BLaER1 treated with 17β-estradiol and CSF1 and Interleukin-3, amounts not matched to agents 10 nM and 100 nM (cell line): ENCODE measurements at regions not wholly inside any gene's neighbourhood (a gene's known extent, or its start where the extent isn't known, plus 50 kb on each side); places are given as distances from the start of the nearest gene placed in this dataset.
"Not testable (repeated sequence)": the region's sequence is repeated elsewhere in the genome, so short reads cannot be mapped to it uniquely, and the experiment has no call there.

Experiments used
- H3K27ac ChIP-seq, 11 experiments: shearing (Covaris generic); formaldehyde crosslinking; 2 replicates each; pipeline ENCODE4 v1.8.1; 2022
- H3K27me3 ChIP-seq, 11 experiments: shearing (Covaris generic); formaldehyde crosslinking; 2 replicates each; pipeline ENCODE4 v1.8.1; 2022
- H3K36me3 ChIP-seq, 11 experiments: shearing (Covaris generic); formaldehyde crosslinking; 2 replicates each; pipeline ENCODE4 v1.8.1; 2022
- H3K4me1 ChIP-seq, 10 experiments: shearing (Covaris generic); formaldehyde crosslinking; 2 replicates each; pipeline ENCODE4 v1.8.1; 2022
- H3K4me2 ChIP-seq, 11 experiments: shearing (Covaris generic); formaldehyde crosslinking; 2 replicates each; pipeline ENCODE4 v1.8.1; 2022
- H3K4me3 ChIP-seq, 10 experiments: shearing (Covaris generic); formaldehyde crosslinking; 2 replicates each; pipeline ENCODE4 v1.8.1; 2022
- H3K9ac ChIP-seq, 11 experiments: shearing (Covaris generic); formaldehyde crosslinking; 2 replicates each; pipeline ENCODE4 v1.8.1; 2022
- H3K9me3 ChIP-seq, 11 experiments: shearing (Covaris generic); formaldehyde crosslinking; replicated peaks in 1 of 11; 2 replicates each; pipeline ENCODE4 v1.8.1; 2022
- H4K20me1 ChIP-seq, 11 experiments: shearing (Covaris generic); formaldehyde crosslinking; 2 replicates each; pipeline ENCODE4 v1.8.1; 2022
- Cebpa-rat ChIP-seq, 11 experiments: shearing (Covaris generic); IDR thresholded peaks; 2 replicates each; pipeline ENCODE4 v1.8.1; 2022

DNA sequence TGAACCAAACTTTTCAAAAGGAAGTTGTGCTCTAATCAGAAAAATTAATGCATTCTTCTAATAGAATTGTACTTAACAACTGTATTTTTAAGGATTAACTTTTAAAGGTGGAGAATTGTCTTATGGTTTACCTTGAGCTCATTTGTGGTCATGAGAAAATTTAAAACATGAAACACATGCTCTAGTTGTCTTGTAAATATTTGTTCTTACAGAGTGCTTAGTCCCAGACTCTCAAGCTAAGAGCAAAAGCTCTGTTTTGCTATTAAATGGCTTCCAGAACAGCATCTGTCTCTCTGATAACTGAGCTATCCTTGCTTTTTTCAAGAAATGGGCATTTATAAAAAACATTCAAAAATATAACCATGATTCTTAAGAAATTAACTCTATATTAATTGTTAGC, 512.2 kb upstream of the SYNCRIP start:
- Histone ChIP-seq H3K9me3 (no peaks in the 10 kb centered on the region), H3K9ac (no peak overlapping the region), H3K4me2 (no peak overlapping the region), H3K27ac (no peak overlapping the region), H3K4me3 (no peak overlapping the region), H3K27me3 (no peaks in the 10 kb centered on the region), H3K36me3 (no peaks in the 10 kb centered on the region), H4K20me1 (no peaks in the 10 kb centered on the region), H3K4me1 (no peaks in the 10 kb centered on the region)
- no peak for TF ChIP-seq Cebpa-rat (IDR thresholded peaks at IDR 0.05)

DNA sequence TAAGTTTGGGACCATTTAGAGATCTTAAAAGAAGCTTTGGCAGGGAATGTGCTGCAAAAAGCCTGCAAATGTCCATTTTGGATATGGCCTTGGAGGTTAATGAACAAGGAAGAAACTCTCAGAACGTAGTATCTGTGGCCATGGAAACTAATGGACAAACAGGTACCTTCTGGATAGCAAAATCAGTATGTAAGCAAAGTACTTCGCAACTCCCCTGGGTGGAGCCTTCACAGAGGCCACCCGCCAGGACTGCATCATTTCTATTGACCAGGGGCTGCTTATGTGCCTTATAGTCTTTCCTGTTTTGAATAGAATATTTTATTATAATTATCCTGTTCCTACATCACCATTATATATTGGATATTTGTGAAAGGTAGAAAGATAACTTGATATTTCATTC, 510.8 kb upstream of the SYNCRIP start:
- H3K27ac ChIP-seq = no peak overlapping the region

DNA sequence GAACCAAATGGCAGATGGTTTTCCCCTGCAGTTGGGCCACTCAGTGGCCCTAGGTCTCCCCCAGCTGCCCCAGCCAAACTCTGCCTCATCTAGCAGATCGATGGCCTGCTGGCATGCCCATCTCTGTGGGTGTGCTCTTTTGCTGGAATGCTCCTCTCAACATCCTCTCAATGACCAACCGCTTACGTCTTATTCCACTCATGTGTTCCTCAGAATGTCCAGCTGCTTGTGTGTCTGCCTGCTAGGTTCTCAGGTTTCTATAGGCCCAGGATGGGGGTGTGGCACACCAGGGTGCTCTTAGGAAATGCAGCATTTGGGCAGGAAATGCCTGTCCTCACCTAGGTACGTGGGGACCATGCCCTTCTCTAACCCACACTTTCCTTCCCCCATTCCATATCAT, 509.9 kb upstream of the SYNCRIP start:
- no peak for TF ChIP-seq Cebpa-rat (IDR thresholded peaks at IDR 0.05)
- H4K20me1 ChIP-seq = no peaks in the 10 kb centered on the region
- H3K9me3 ChIP-seq = no peaks in the 10 kb centered on the region
- H3K27ac ChIP-seq = no peak overlapping the region
- no peak overlapping the region for H3K4me2 ChIP-seq
- no peaks in the 10 kb centered on the region for H3K36me3 ChIP-seq
- no peaks in the 10 kb centered on the region for H3K27me3 ChIP-seq
- H3K4me3 ChIP-seq = no peak overlapping the region
- no peak overlapping the region for H3K9ac ChIP-seq
- no peaks in the 10 kb centered on the region for H3K4me1 ChIP-seq

More for the DNA sequence above, 510.8 kb upstream of the SYNCRIP start:
- no peak overlapping the region for H3K9ac ChIP-seq
- no peaks in the 10 kb centered on the region for H3K9me3 ChIP-seq
- no peak overlapping the region for H3K4me2 ChIP-seq
- H3K36me3 ChIP-seq = no peaks in the 10 kb centered on the region
- TF ChIP-seq Cebpa-rat (IDR thresholded peaks at IDR 0.05) = no peak
- no peak overlapping the region for H3K4me3 ChIP-seq
- H3K4me1 ChIP-seq = no peaks in the 10 kb centered on the region
- no peaks in the 10 kb centered on the region for H4K20me1 ChIP-seq
- H3K27me3 ChIP-seq = no peaks in the 10 kb centered on the region

DNA sequence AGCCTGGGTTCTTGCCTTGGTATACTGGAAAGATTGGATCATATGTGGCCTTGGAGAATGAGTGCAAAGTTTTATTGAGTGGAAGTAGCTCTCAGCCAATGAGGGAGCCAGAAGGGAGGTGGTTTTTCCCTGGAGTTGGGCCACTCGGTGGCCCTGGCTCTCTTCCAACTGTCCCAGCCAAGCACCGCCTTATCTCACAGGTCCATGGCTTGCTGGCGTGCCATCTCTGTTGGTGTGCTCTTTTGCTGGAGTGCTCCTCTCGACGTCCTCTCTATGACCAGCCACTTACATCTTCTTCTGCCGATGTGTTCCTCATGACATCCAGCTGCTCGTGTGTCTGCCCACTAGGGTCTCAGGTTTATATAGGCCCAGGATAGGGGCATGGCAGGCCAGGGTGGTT, 505.9 kb upstream of the SYNCRIP start:
- no peaks in the 10 kb centered on the region for H4K20me1 ChIP-seq
- no peak overlapping the region for H3K4me2 ChIP-seq
- no peaks in the 10 kb centered on the region for H3K36me3 ChIP-seq

DNA sequence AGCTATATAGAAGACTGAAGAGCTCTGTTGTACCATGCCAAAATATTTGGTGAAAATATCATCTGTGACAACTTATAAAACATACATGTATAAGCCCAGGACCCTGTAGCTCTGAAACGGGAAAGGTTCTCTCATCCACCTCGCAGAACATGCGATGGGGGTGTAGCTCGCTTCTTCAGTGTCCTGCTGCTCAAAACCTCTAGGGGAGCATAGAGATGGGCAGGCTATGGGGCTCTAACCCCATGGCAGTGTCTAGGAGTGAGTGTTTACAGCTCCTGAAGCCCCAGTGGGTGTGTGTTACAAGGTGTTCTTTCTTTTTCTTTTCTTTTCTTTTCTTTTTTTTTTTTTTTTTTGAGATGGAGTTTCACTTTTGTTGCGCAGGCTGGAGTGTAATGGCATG, 505.2 kb upstream of the SYNCRIP start:
- Histone ChIP-seq H4K20me1 (no peaks in the 10 kb centered on the region), H3K27ac (no peak overlapping the region), H3K9me3 (no peaks in the 10 kb centered on the region), H3K9ac (no peak overlapping the region), H3K27me3 (no peaks in the 10 kb centered on the region), H3K4me3 (no peak overlapping the region), H3K4me2 (no peak overlapping the region), H3K36me3 (no peaks in the 10 kb centered on the region), H3K4me1 (no peaks in the 10 kb centered on the region)
- no peak for TF ChIP-seq Cebpa-rat (IDR thresholded peaks at IDR 0.05)

More for the DNA sequence above, 505.9 kb upstream of the SYNCRIP start:
- Histone ChIP-seq H3K27me3 (no peaks in the 10 kb centered on the region), H3K9ac (no peak overlapping the region), H3K27ac (no peak overlapping the region), H3K9me3 (no peaks in the 10 kb centered on the region), H3K4me3 (no peak overlapping the region), H3K4me1 (no peaks in the 10 kb centered on the region)
- no peak for TF ChIP-seq Cebpa-rat (IDR thresholded peaks at IDR 0.05)

DNA sequence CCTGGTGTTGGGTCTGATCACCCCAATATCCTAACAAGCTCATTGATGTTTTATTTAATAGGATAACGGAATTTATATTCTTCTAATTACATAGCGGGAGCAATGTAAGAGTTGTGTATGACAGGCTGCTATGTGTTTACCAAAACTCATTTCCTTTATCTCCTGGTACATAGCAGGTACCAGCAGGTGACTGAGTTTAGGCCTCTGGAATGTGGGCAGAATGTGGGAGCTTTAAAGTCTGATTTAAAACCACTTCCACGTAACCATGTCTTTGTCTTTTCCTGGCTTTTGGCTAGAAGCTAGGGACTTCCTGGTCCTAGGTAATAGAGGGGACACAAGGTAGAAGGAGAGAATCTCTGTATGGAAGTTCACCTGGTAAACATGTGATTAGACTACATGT, 504.6 kb upstream of the SYNCRIP start:
- no peaks in the 10 kb centered on the region for H4K20me1 ChIP-seq
- no peak overlapping the region for H3K4me2 ChIP-seq
- H3K36me3 ChIP-seq = no peaks in the 10 kb centered on the region
- H3K27me3 ChIP-seq = no peaks in the 10 kb centered on the region
- TF ChIP-seq Cebpa-rat (IDR thresholded peaks at IDR 0.05) = no peak
- H3K27ac ChIP-seq = no peak overlapping the region
- no peak overlapping the region for H3K4me3 ChIP-seq
- no peak overlapping the region for H3K9ac ChIP-seq
- H3K4me1 ChIP-seq = no peaks in the 10 kb centered on the region
- H3K9me3 ChIP-seq = no peaks in the 10 kb centered on the region

DNA sequence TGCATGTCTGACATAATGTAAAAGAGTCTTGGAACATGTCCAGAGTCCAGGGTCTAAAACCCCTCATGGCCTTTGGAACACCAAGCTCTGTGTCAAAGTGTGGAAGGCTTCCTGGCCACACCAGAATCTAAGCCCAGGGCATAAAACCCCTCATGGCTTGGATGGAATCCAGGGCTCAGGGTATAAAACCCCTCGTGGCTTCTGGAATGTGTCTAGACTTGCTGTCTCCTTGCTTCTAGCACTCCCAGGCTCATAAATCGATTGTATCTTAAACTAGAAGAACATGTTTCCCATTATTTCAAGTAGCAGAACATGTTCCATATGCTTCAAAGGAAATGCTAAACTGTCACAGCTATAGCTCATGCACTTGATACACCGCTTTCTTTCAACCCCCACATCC, 504.1 kb upstream of the SYNCRIP start:
- H3K4me3 ChIP-seq = not testable (repeated sequence)

DNA sequence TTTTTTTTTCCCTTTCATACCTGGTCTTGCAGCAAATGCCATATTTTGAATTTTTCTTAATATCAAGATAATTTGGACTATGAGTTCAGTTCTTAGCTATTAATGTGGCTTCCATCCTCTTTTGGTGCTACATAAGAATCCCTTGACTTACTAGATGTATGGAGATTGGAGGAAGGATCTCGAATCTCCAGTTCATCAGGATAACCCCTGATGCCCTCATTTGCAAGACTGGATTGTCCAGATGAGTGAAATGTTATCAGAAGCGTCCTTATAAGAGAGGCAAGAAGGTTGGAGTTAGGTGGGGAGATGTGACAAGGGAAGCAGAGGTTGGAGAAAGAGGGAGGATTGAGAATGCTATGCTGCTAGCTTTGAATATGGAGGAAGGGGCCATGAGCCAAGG, 499.6 kb upstream of the SYNCRIP start:
- H3K9me3 ChIP-seq = no peaks in the 10 kb centered on the region
- no peaks in the 10 kb centered on the region for H3K27me3 ChIP-seq
- no peak overlapping the region for H3K4me2 ChIP-seq
- no peak for TF ChIP-seq Cebpa-rat (IDR thresholded peaks at IDR 0.05)
- no peaks in the 10 kb centered on the region for H3K36me3 ChIP-seq
- H3K4me1 ChIP-seq = no peaks in the 10 kb centered on the region
- H4K20me1 ChIP-seq = no peaks in the 10 kb centered on the region
- no peak overlapping the region for H3K9ac ChIP-seq
- H3K27ac ChIP-seq = no peak overlapping the region
- no peak overlapping the region for H3K4me3 ChIP-seq

More for the DNA sequence above, 504.1 kb upstream of the SYNCRIP start:
- H3K27me3 ChIP-seq, H3K4me2 ChIP-seq, H3K9me3 ChIP-seq, H3K4me1 ChIP-seq, H4K20me1 ChIP-seq, H3K36me3 ChIP-seq, H3K27ac ChIP-seq, H3K9ac ChIP-seq: not testable (repeated sequence)

DNA sequence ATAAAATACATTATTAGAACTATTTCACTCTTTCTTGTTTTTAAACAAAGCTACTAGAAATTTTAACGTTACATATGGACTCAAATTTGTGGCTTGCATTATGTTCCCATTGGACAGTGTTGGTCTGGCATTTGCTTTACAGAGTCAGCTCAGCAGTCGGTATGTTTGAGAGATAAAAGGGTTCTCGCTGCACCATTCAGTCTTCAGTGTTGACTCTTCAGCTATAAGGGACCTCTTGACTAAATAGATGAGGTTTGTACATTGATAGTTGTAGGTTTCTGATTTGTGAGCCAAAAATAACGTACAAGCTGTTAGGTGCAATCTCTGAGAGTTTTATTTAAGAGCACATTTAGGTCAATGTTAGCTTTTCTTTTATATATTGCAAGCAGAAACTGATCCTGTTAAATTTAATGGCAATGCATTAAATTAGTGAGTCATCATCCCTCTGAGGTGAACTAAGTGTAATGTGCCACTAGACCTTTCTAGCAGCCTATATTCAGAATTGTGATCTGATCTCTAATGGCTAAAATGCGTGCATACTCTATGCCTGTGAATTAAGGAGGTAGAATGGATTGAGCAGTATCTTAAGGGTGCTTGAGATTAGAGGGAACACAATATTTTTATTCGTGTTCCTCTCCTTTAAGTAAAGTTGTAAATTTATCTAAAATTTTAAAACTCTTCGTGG, 485.6 kb upstream of the SYNCRIP start:
- no peak overlapping the region for H3K4me3 ChIP-seq
- no peak overlapping the region for H3K27ac ChIP-seq
- H3K4me2 ChIP-seq = no peak overlapping the region
- H3K36me3 ChIP-seq = no peaks in the 10 kb centered on the region
- H3K27me3 ChIP-seq = no peaks in the 10 kb centered on the region
- no peak for TF ChIP-seq Cebpa-rat (IDR thresholded peaks at IDR 0.05)
- no peaks in the 10 kb centered on the region for H3K4me1 ChIP-seq
- 0 out of 22 replicates have a peak, but pooled peaks cover 0 to 4% (median 0%) of the 10 kb centered on the region in 11 experiments for H3K9me3 ChIP-seq
- no peak overlapping the region for H3K9ac ChIP-seq
- H4K20me1 ChIP-seq = no peaks in the 10 kb centered on the region

DNA sequence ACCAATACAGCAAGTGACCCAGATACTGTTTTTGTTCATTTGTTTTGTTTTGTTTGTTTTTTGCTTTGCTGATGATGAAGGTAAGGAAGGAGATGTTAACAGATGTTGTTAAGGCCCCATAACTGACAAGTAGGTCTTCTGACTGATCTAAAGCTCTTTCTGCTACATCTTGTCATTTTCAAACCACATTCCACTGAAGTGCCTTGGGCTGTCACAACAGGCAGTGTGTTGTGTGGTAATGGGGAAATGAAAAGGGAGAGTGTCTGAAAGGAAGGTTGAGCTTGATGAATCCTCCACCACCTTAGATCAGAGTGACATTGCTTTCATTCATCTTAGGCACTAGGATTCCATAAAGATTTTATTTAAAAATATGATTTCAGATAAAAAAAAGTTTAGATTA, 479.4 kb upstream of the SYNCRIP start:
- Histone ChIP-seq H3K9ac (no peak overlapping the region), H3K4me2 (no peak overlapping the region), H3K36me3 (no peaks in the 10 kb centered on the region), H3K9me3 (no peaks in the 10 kb centered on the region), H3K27ac (no peak overlapping the region), H3K4me1 (no peaks in the 10 kb centered on the region), H3K27me3 (no peaks in the 10 kb centered on the region), H3K4me3 (no peak overlapping the region), H4K20me1 (no peaks in the 10 kb centered on the region)
- TF ChIP-seq Cebpa-rat (IDR thresholded peaks at IDR 0.05) = no peak
